NCI-H82 treated with DMSO at 0.1 percent for 48 hours (cell line): ENCODE measurements at regions not wholly inside any gene's neighbourhood (a gene's known extent, or its start where the extent isn't known, plus 50 kb on each side); places are given as distances from the start of the nearest gene placed in this dataset.

Experiments
- DNase-seq: peaks from one replicate; lab custom pipeline; 2025; ENCODE audit not compliant: unreplicated experiment; lab: John Stamatoyannopoulos, UW

- no peak for DNase-seq
Observed at GRCh38 chr3:72130565-72130964, 345.6 kb upstream of the PROK2 start.

GRCh38 chr3:72129501-72130094 lies 344.6 kb upstream of the PROK2 start:
- no peak for DNase-seq

- no peak for DNase-seq
Observed at GRCh38 chr3:72128921-72129320, 344.0 kb upstream of the PROK2 start.

- DNase-seq = no peak
Observed at GRCh38 chr3:72127844-72128243, 342.9 kb upstream of the PROK2 start.

- DNase-seq = no peak
Observed at GRCh38 chr3:72127224-72127612, 342.3 kb upstream of the PROK2 start.

GRCh38 chr3:72126441-72127223 lies 341.7 kb upstream of the PROK2 start:
- no peak for DNase-seq

GRCh38 chr3:72123908-72124441 lies 339.0 kb upstream of the PROK2 start:
- no peak for DNase-seq

GRCh38 chr3:72120806-72121778 lies 336.1 kb upstream of the PROK2 start:
- DNase-seq = no peak

- DNase-seq = no peak
Observed at GRCh38 chr3:72120039-72120438, 335.1 kb upstream of the PROK2 start.

GRCh38 chr3:72118628-72119027 lies 333.7 kb upstream of the PROK2 start:
- no peak for DNase-seq

GRCh38 chr3:72116226-72116625 lies 331.3 kb upstream of the PROK2 start:
- DNase-seq = no peak

- DNase-seq = no peak
Observed at GRCh38 chr3:72115307-72115706, 330.4 kb upstream of the PROK2 start.

GRCh38 chr3:72114773-72115172 lies 329.8 kb upstream of the PROK2 start:
- no peak for DNase-seq

- no peak for DNase-seq
Observed at GRCh38 chr3:72113964-72114363, 329.0 kb upstream of the PROK2 start.

- DNase-seq = no peak
Observed at GRCh38 chr3:72113564-72113963, 328.6 kb upstream of the PROK2 start.

- no peak for DNase-seq
Observed at GRCh38 chr3:72112435-72112834, 327.5 kb upstream of the PROK2 start.

- DNase-seq = no peak
Observed at GRCh38 chr3:72111265-72112205, 326.6 kb upstream of the PROK2 start.

- DNase-seq = no peak
Observed at GRCh38 chr3:72109327-72110259, 324.6 kb upstream of the PROK2 start.

GRCh38 chr3:72105306-72105705 lies 320.4 kb upstream of the PROK2 start:
- DNase-seq = no peak
